SKM-1 treated with dmso at 0.1 percent for 144 hours (cell line): ENCODE measurements at regions not wholly inside any gene's neighbourhood (a gene's known extent, or its start where the extent isn't known, plus 50 kb on each side); places are given as distances from the start of the nearest gene placed in this dataset.

Source experiments
- DNase-seq: peaks from one replicate; lab custom pipeline; 2025; ENCODE audit not compliant: unreplicated experiment; lab: John Stamatoyannopoulos, UW

GRCh38 chr7:145928937-145929336 is 187.7 kb upstream of the CNTNAP2 start:
- DNase-seq: no peak

- DNase-seq: no peak
Measured at GRCh38 chr7:145919712-145920111, 196.9 kb upstream of the CNTNAP2 start.

- no peak for DNase-seq
Measured at GRCh38 chr7:145916776-145917175, 199.8 kb upstream of the CNTNAP2 start.

GRCh38 chr7:145915679-145916078 is 200.9 kb upstream of the CNTNAP2 start:
- no peak for DNase-seq

- peak; percentile 66 for DNase-seq
Measured at GRCh38 chr7:145909991-145910513, 206.5 kb upstream of the CNTNAP2 start.

GRCh38 chr7:145903658-145904057 is 212.9 kb upstream of the CNTNAP2 start:
- DNase-seq: no peak

GRCh38 chr7:145902123-145902522 is 214.5 kb upstream of the CNTNAP2 start:
- DNase-seq: no peak

- DNase-seq: no peak
Measured at GRCh38 chr7:145899938-145900337, 216.7 kb upstream of the CNTNAP2 start.

- DNase-seq: no peak
Measured at GRCh38 chr7:145893925-145894535, 222.6 kb upstream of the CNTNAP2 start.

- no peak for DNase-seq
Measured at GRCh38 chr7:145884716-145885514, 231.7 kb upstream of the CNTNAP2 start.

GRCh38 chr7:145876376-145876775 is 240.2 kb upstream of the CNTNAP2 start:
- DNase-seq: no peak

- no peak for DNase-seq
Measured at GRCh38 chr7:145875267-145875666, 241.3 kb upstream of the CNTNAP2 start.

GRCh38 chr7:145868935-145869334 is 247.7 kb upstream of the CNTNAP2 start:
- DNase-seq: no peak

GRCh38 chr7:145862212-145862611 is 254.4 kb upstream of the CNTNAP2 start:
- no peak for DNase-seq

GRCh38 chr7:145860809-145861208 is 255.8 kb upstream of the CNTNAP2 start:
- DNase-seq: no peak

GRCh38 chr7:145850636-145851035 is 266.0 kb upstream of the CNTNAP2 start:
- no peak for DNase-seq

GRCh38 chr7:145848691-145849090 is 267.9 kb upstream of the CNTNAP2 start:
- no peak for DNase-seq

- DNase-seq: no peak
Measured at GRCh38 chr7:145845345-145845744, 271.3 kb upstream of the CNTNAP2 start.

- no peak for DNase-seq
Measured at GRCh38 chr7:145839814-145840213, 276.8 kb upstream of the CNTNAP2 start.

GRCh38 chr7:145831616-145832206 is 284.9 kb upstream of the CNTNAP2 start:
- DNase-seq: no peak

GRCh38 chr7:145817687-145818086 is 298.9 kb upstream of the CNTNAP2 start:
- no peak for DNase-seq

- no peak for DNase-seq
Measured at GRCh38 chr7:145812218-145812617, 304.4 kb upstream of the CNTNAP2 start.
